ENCODE measurements at regions not wholly inside any gene's neighbourhood (a gene's known extent, or its start where the extent isn't known, plus 50 kb on each side); places are given as distances from the start of the nearest gene placed in this dataset.

- no peak overlapping the region for H3K27ac ChIP-seq (ENCODE audit: extremely low read depth, low read depth, low read length)
- ATAC-seq, result no peak
Observed at GRCh38 chr5:33146881-33147280, 293.9 kb upstream of the TARS1 start.

More at GRCh38 chr5:33146881-33147280, 293.9 kb upstream of the TARS1 start:
- Histone ChIP-seq H3K9ac (ENCODE audit: insufficient read depth in 1 of 2, low read depth in 2 of 2, low read length in 2 of 2) (no peak overlapping the region), H3K27me3 (ENCODE audit: control insufficient read depth in 2 of 2, insufficient read depth in 2 of 2, low read length in 2 of 2) (no peaks in the 10 kb centered on the region), H3K4me3 (no peak overlapping the region), H3K36me3 (ENCODE audit: control insufficient read depth, insufficient read depth, low read length) (no peaks in the 10 kb centered on the region), H3K79me2 (ENCODE audit: control insufficient read depth, insufficient read depth, low read length) (no peaks in the 10 kb centered on the region), H3K4me1 (replicated peaks in 1 of 2; ENCODE audit: control insufficient read depth in 2 of 2, insufficient read depth in 2 of 2, low read length in 2 of 2) (no peaks in the 10 kb centered on the region), H2AFZ (ENCODE audit: low read depth, low read length) (no peak overlapping the region), H3K4me2 (ENCODE audit: insufficient read depth, low read length) (no peak overlapping the region), H3K9me1 (ENCODE audit: control insufficient read depth, insufficient read depth, low read length) (no peaks in the 10 kb centered on the region), H3K9me3 (replicated peaks; ENCODE audit: control insufficient read depth, insufficient read depth, low read depth, low read length) (no peaks in the 10 kb centered on the region), H4K20me1 (replicated peaks; ENCODE audit: control insufficient read depth, insufficient read depth, low read length) (no peaks in the 10 kb centered on the region)
- in situ Hi-C loops (cut with MboI) (no loop called here), intact Hi-C loops (cut with micrococcal nuclease) (no loop called here)
- no peak for DNase-seq (ENCODE audit: extremely low read depth in 1 of 4, low spot score in 3 of 4)
- ChIA-PET POLR2A (no interaction called here), CTCF (ENCODE audit: low intra/inter-chr PET ratio) (no interaction called here)
- TF ChIP-seq L3MBTL2 (IDR thresholded peaks at IDR 0.05), result no peak
- TF ChIP-seq E2F3 (CRISPR knock-in tag; IDR thresholded peaks at IDR 0.05), result no peak
- no peak for TF ChIP-seq SUPT5H (IDR thresholded peaks at IDR 0.05)
- TF ChIP-seq THAP12 (CRISPR knock-in tag; IDR thresholded peaks at IDR 0.05), result no peak
- TF ChIP-seq ZKSCAN1 (IDR thresholded peaks at IDR 0.05; ENCODE audit: low read depth, low read length), result no peak
- TF ChIP-seq RB1 (IDR thresholded peaks at IDR 0.05; ENCODE audit: low read depth), result no peak
- TF ChIP-seq FOXK2 (conservative IDR thresholded peaks at IDR 0.05 in 1 of 2, IDR thresholded peaks at IDR 0.05 in 1 of 2; ENCODE audit: low read depth in 2 of 2), result no peak
- no peak for TF ChIP-seq E2F5 (CRISPR knock-in tag; IDR thresholded peaks at IDR 0.05)
- no peak for TF ChIP-seq KLF10 (CRISPR knock-in tag; IDR thresholded peaks at IDR 0.05)
- no peak for TF ChIP-seq BACH1 (tag; IDR thresholded peaks at IDR 0.05)
- TF ChIP-seq CTCFL (IDR thresholded peaks at IDR 0.05; ENCODE audit: borderline replicate concordance, insufficient read depth, low read depth, low read length, poor library complexity, severe bottlenecking), result no peak
- no peak for TF ChIP-seq HNRNPLL (IDR thresholded peaks at IDR 0.05; ENCODE audit: low read depth, low read length, poor library complexity, severe bottlenecking)
- no peak for TF ChIP-seq XRCC3 (IDR thresholded peaks at IDR 0.05)
- TF ChIP-seq NEUROD1 (IDR thresholded peaks at IDR 0.05; ENCODE audit: borderline replicate concordance, low read depth, low read length, partially characterized antibody), result no peak
- TF ChIP-seq ZNF146 (CRISPR knock-in tag; IDR thresholded peaks at IDR 0.05; ENCODE audit: unreplicated experiment), result no peak
- no peak for TF ChIP-seq SETDB1 (IDR thresholded peaks at IDR 0.05; ENCODE audit: low read length)
- BruUV-seq (replicated peaks), result no TSS peak
- no peak for FAIRE-seq
